Neuronal stem cell (in vitro differentiated cells): ENCODE measurements at regions not wholly inside any gene's neighbourhood (a gene's known extent, or its start where the extent isn't known, plus 50 kb on each side); places are given as distances from the start of the nearest gene placed in this dataset.

Experiments used
- DNase-seq: peaks from one replicate; pipeline ENCODE4 v3.0.0-alpha.2; 2013; ENCODE audit warnings: low spot score
- H2AFZ ChIP-seq: one replicate; pipeline ENCODE4 v1.6.1; 2013; ENCODE audit warnings: mild to moderate bottlenecking, low read length, inconsistent platforms
- H2AK5ac ChIP-seq: 2 replicates; pipeline ENCODE4 v1.6.1; 2013; ENCODE audit warnings: low read depth, mild to moderate bottlenecking, inconsistent platforms, low read length, moderate library complexity, mixed read lengths
- H2BK120ac ChIP-seq: 2 replicates; pipeline ENCODE4 v1.6.1; 2013; ENCODE audit warnings: low read depth, mild to moderate bottlenecking, inconsistent platforms, low read length, moderate library complexity, mixed read lengths
- H2BK12ac ChIP-seq: one replicate; pipeline ENCODE4 v1.6.1; 2013; ENCODE audit warnings: low read length, inconsistent platforms
- H2BK15ac ChIP-seq: 2 replicates; pipeline ENCODE4 v1.6.1; 2013; ENCODE audit warnings: mild to moderate bottlenecking, low read length, inconsistent platforms, mixed read lengths
- H2BK5ac ChIP-seq: one replicate; pipeline ENCODE4 v1.6.1; 2013; ENCODE audit warnings: inconsistent platforms, mild to moderate bottlenecking, low read length, moderate library complexity
- H3K14ac ChIP-seq: one replicate; pipeline ENCODE4 v1.6.1; 2013; ENCODE audit warnings: low read length, inconsistent platforms
- H3K18ac ChIP-seq: 2 replicates; pipeline ENCODE4 v1.6.1; 2013; ENCODE audit warnings: low read length, inconsistent platforms
- H3K23ac ChIP-seq: 2 replicates; pipeline ENCODE4 v1.6.1; 2013; ENCODE audit warnings: low read depth, mild to moderate bottlenecking, mixed read lengths, low read length, inconsistent platforms; ENCODE audit not compliant: poor library complexity
- H3K27ac ChIP-seq: replicated peaks from 3 replicates; pipeline ENCODE4 v1.5.1; 2013; ENCODE audit warnings: low read length, inconsistent platforms
- H3K27me3 ChIP-seq, 3 experiments: 2 replicates each; pipeline ENCODE4 v1.6.1; 2013; ENCODE audit warnings: low read length in 3 of 3, mild to moderate bottlenecking in 2 of 3, inconsistent platforms in 1 of 3, low read depth in 1 of 3, mixed read lengths in 1 of 3, moderate library complexity in 1 of 3; ENCODE audit not compliant: control insufficient read depth in 3 of 3, insufficient read depth in 3 of 3
- H3K36me3 ChIP-seq, 2 donors: replicated peaks in 1 of 2; 2 replicates each; pipeline ENCODE4 v1.6.1; 2013; ENCODE audit warnings: low read length in 2 of 2; ENCODE audit not compliant: control insufficient read depth in 2 of 2, insufficient read depth in 2 of 2
- H3K4ac ChIP-seq: 2 replicates; pipeline ENCODE4 v1.6.1; 2013; ENCODE audit warnings: inconsistent platforms, mild to moderate bottlenecking, low read length, moderate library complexity
- H3K4me1 ChIP-seq, 2 donors: 1 replicate in 1 of 2; 2 replicates in 1 of 2; pipeline ENCODE4 v1.6.1; 2013; ENCODE audit warnings: low read length in 2 of 2, low read depth in 1 of 2; ENCODE audit not compliant: control insufficient read depth in 2 of 2, insufficient read depth in 1 of 2
- H3K4me2 ChIP-seq: one replicate; pipeline ENCODE4 v1.6.1; 2013; ENCODE audit warnings: mild to moderate bottlenecking, low read length, inconsistent platforms; ENCODE audit not compliant: insufficient read depth, poor library complexity, severe bottlenecking
- H3K4me3 ChIP-seq, 2 donors: 2 replicates each; pipeline ENCODE4 v1.5.1; 2013; ENCODE audit warnings: low read length in 2 of 2, mild to moderate bottlenecking in 2 of 2, inconsistent platforms in 1 of 2, moderate library complexity in 1 of 2
- H3K79me1 ChIP-seq: one replicate; pipeline ENCODE4 v1.6.1; 2013; ENCODE audit warnings: low read depth, mild to moderate bottlenecking, inconsistent platforms, low read length, moderate library complexity
- H3K9ac ChIP-seq: one replicate; pipeline ENCODE4 v1.6.1; 2013; ENCODE audit warnings: mild to moderate bottlenecking, low read depth, low read length, inconsistent platforms; ENCODE audit not compliant: poor library complexity
- H3K9me3 ChIP-seq, 2 donors: replicated peaks in 1 of 2; 2 replicates each; pipeline versions ENCODE3 to v1.6.1; 2013; ENCODE audit warnings: low read length in 2 of 2, mild to moderate bottlenecking in 2 of 2, inconsistent platforms in 1 of 2, low read depth in 1 of 2, mixed read lengths in 1 of 2, moderate library complexity in 1 of 2; ENCODE audit not compliant: control insufficient read depth in 2 of 2, insufficient read depth in 1 of 2
- H4K8ac ChIP-seq: one replicate; pipeline ENCODE4 v1.6.1; 2013; ENCODE audit warnings: low read depth, mild to moderate bottlenecking, inconsistent platforms, low read length, moderate library complexity
- H4K91ac ChIP-seq: one replicate; pipeline ENCODE4 v1.6.1; 2013; ENCODE audit warnings: low read length, low read depth, mild to moderate bottlenecking, inconsistent platforms; ENCODE audit not compliant: poor library complexity
- WGBS, 2 donors: extraction: QIAGEN DNeasy Blood & Tissue Kit; methylation state at CpG; one replicate each; pipeline ENCODE4 v1.1.7; 2013; ENCODE audit warnings: missing lambda C conversion rate in 2 of 2, mixed read lengths in 1 of 2; ENCODE audit not compliant: insufficient read length in 2 of 2, insufficient replicate concordance in 1 of 2; ENCODE audit errors: extremely low coverage in 2 of 2; 5-methylcytosine and 5-hydroxymethylcytosine counted together

DNA sequence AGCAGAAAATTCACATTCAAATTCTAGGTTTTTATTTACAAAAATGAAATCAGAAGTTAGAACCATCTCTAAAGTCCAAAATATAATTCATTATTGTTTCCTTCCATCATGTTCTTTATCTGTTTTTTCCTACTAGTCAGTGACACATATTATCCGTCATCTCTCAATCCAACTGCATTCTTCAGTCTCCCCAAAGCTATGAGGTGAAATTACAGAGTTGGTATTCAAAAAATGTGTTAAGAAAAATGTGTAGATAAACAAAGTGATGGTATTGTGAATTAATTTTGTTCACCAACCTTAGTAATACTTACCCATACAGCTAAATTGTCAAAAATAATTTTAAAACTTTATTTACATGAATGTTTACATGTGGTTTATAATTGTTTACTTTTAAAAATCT, 448.7 kb upstream of the MIR17HG start:
- no peak overlapping the region for H2BK120ac ChIP-seq
- H2BK15ac ChIP-seq, result no peak overlapping the region
- no peak overlapping the region for H3K23ac ChIP-seq
- H3K9me3 ChIP-seq, result peaks cover 0 to 1% of the 10 kb centered on the region in 2 donors
- H3K4me2 ChIP-seq, result no peak overlapping the region
- H3K4me1 ChIP-seq, result peaks cover 0 to 3% of the 10 kb centered on the region in 2 donors
- H4K8ac ChIP-seq, result no peak overlapping the region
- no peak overlapping the region for H3K9ac ChIP-seq
- no peak overlapping the region for H2AFZ ChIP-seq
- no peak overlapping the region for H3K4me3 ChIP-seq
- H3K4ac ChIP-seq, result no peak overlapping the region
- no CpG with 5 or more reads among the region's 1 CpG for WGBS, 2 donors
- DNase-seq, result no peak
- no peaks in the 10 kb centered on the region for H3K36me3 ChIP-seq
- H4K91ac ChIP-seq, result no peak overlapping the region
- H3K27me3 ChIP-seq, result no peaks in the 10 kb centered on the region
- H2BK5ac ChIP-seq, result no peak overlapping the region
- H3K14ac ChIP-seq, result no peak overlapping the region
- H3K18ac ChIP-seq, result no peak overlapping the region
- no peaks in the 10 kb centered on the region for H3K79me1 ChIP-seq
- H3K27ac ChIP-seq, result no peak overlapping the region
- H2BK12ac ChIP-seq, result no peak overlapping the region
- no peak overlapping the region for H2AK5ac ChIP-seq

DNA sequence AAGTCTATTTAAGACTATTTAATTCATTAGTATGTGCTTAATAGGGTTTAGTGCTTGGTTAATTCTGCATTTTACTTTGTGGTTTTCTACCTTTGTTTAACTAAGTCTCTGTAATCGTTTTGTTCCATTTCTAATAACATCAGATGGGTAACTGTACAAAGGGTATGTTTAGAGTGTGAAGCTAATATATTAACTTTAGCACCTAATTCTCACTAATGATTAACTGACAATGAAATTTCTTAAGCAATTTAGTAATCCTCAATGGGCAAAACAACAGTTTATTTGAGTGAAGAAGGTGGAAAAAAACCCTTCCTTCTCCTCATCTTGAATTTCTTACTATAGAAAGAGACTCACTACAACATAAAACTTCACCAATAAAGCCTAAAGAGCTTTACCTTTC, 448.1 kb upstream of the MIR17HG start:
- Histone ChIP-seq H3K23ac (no peak overlapping the region), H2AFZ (no peak overlapping the region), H3K79me1 (no peaks in the 10 kb centered on the region), H2AK5ac (no peak overlapping the region), H3K4ac (no peak overlapping the region), H3K18ac (no peak overlapping the region), H3K14ac (no peak overlapping the region), H3K4me3 (no peak overlapping the region), H2BK5ac (no peak overlapping the region), H3K36me3 (no peaks in the 10 kb centered on the region), H2BK15ac (no peak overlapping the region), H3K4me1 (peaks cover 0 to 3% of the 10 kb centered on the region in 2 donors), H4K8ac (no peak overlapping the region), H4K91ac (no peak overlapping the region), H3K9ac (no peak overlapping the region), H3K9me3 (peaks cover 0 to 1% of the 10 kb centered on the region in 2 donors), H2BK12ac (no peak overlapping the region), H3K27me3 (no peaks in the 10 kb centered on the region), H3K4me2 (no peak overlapping the region), H2BK120ac (no peak overlapping the region), H3K27ac (no peak overlapping the region)
- no peak for DNase-seq
- WGBS, 2 donors, result no CpG with 5 or more reads among the region's 1 CpG

DNA sequence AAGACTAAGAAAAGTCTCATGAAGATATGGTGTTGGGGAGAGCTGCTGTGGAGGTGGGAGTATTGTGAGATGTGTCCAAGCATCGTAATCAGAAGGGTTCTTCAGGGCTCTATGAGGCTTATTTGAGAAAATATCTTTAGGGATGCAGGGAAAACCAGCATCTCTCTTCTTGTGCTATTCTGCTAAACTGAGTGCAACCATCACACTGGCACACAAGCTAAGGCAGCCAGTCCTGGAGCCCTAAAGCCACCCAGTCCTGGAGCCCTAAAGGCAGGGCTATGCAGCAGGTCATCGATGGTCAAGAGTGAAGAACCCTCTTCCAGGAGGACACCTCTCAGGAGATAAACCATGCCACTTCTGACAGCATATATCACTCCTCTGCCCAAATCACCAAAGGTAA, 445.2 kb upstream of the MIR17HG start:
- Histone ChIP-seq H4K91ac (no peak overlapping the region), H3K4me1 (no peaks in the 10 kb centered on the region), H3K27ac (no peak overlapping the region), H2AK5ac (no peak overlapping the region), H3K4me3 (no peak overlapping the region), H2BK120ac (no peak overlapping the region), H2BK5ac (no peak overlapping the region), H2BK12ac (no peak overlapping the region), H3K9me3 (peaks cover 0 to 3% of the 10 kb centered on the region in 2 donors), H3K4ac (no peak overlapping the region), H2AFZ (no peak overlapping the region), H3K79me1 (no peaks in the 10 kb centered on the region), H3K27me3 (no peaks in the 10 kb centered on the region), H3K4me2 (no peak overlapping the region), H4K8ac (no peak overlapping the region), H3K36me3 (no peaks in the 10 kb centered on the region), H3K18ac (no peak overlapping the region), H3K9ac (no peak overlapping the region), H2BK15ac (no peak overlapping the region), H3K14ac (no peak overlapping the region), H3K23ac (no peak overlapping the region)
- DNase-seq, result no peak
- no CpG with 5 or more reads among the region's 2 CpGs for WGBS, 2 donors

- no peaks in the 10 kb centered on the region for H3K27me3 ChIP-seq
- no peak overlapping the region for H3K23ac ChIP-seq
- H2BK120ac ChIP-seq, result no peak overlapping the region
- no peak overlapping the region for H3K4me3 ChIP-seq
- no peak overlapping the region for H3K14ac ChIP-seq
- no peak overlapping the region for H3K18ac ChIP-seq
- no peak overlapping the region for H2AK5ac ChIP-seq
- H2BK12ac ChIP-seq, result no peak overlapping the region
- no peak overlapping the region for H4K91ac ChIP-seq
- no peaks in the 10 kb centered on the region for H3K79me1 ChIP-seq
- WGBS, 2 donors, result no CpG with 5 or more reads among the region's 1 CpG
- H4K8ac ChIP-seq, result no peak overlapping the region
- no peak overlapping the region for H2BK5ac ChIP-seq
- no peak overlapping the region for H3K4ac ChIP-seq
- no peak overlapping the region for H3K27ac ChIP-seq
- no peaks in the 10 kb centered on the region for H3K36me3 ChIP-seq
- H2BK15ac ChIP-seq, result no peak overlapping the region
- no peak overlapping the region for H3K4me2 ChIP-seq
- H3K9ac ChIP-seq, result no peak overlapping the region
- H3K9me3 ChIP-seq, result peaks cover 0 to 3% of the 10 kb centered on the region in 2 donors
- H3K4me1 ChIP-seq, result no peaks in the 10 kb centered on the region
- DNase-seq, result no peak
- H2AFZ ChIP-seq, result no peak overlapping the region
Observed at GRCh38 chr13:90906554-90906953, 440.9 kb upstream of the MIR17HG start.
